B cell (primary cell): ENCODE measurements at regions not wholly inside any gene's neighbourhood (a gene's known extent, or its start where the extent isn't known, plus 50 kb on each side); places are given as distances from the start of the nearest gene placed in this dataset.

Source experiments
- ATAC-seq: fragments of 200-7000 bp; cut with Tn5 transposase; one replicate; pipeline ENCODE4 v1.10.0; 2021; ENCODE audit warnings: low read depth, mild to moderate bottlenecking, moderate number of reproducible peaks, moderate library complexity
- CTCF ChIA-PET: fragments of 350-600 bp; sonication (Branson Sonifier 250); formaldehyde crosslinking; loops from one replicate; lab custom pipeline; 2021; ENCODE audit warnings: antibody characterized with exemption, inconsistent platforms; lab: Charles Lee
- POLR2A ChIA-PET: fragments of 350-600 bp; sonication (Branson Sonifier 250); formaldehyde crosslinking; loops from one replicate; lab custom pipeline; 2021; ENCODE audit warnings: antibody characterized with exemption; lab: Charles Lee
- DNase-seq: peaks from one replicate; pipeline ENCODE4 v3.0.0; 2013
- H2AFZ ChIP-seq: 2 replicates; pipeline ENCODE4 v1.6.1; 2012; ENCODE audit warnings: mild to moderate bottlenecking, low read depth, low read length; ENCODE audit not compliant: insufficient read depth, poor library complexity, severe bottlenecking
- H3K27ac ChIP-seq, 2 donors: 1 replicate in 1 of 2; 2 replicates in 1 of 2; pipeline ENCODE4 v1.5.1; 2012 to 2013; ENCODE audit warnings: low read length in 2 of 2, mild to moderate bottlenecking in 2 of 2, moderate library complexity in 1 of 2
- H3K27me3 ChIP-seq, 4 experiments: fragments of 200-600 bp in 1 of 4; sonication (generic) in 1 of 4; replicated peaks in 1 of 4; 1 replicate in 2 of 4; 2 replicates in 2 of 4; pipeline versions ENCODE4 v1.6.1 to v1.7.0; 2013 to 2016; ENCODE audit warnings: low read length in 3 of 4, mild to moderate bottlenecking in 2 of 4, mixed read lengths in 1 of 4, moderate library complexity in 1 of 4; ENCODE audit not compliant: insufficient read depth in 4 of 4, control insufficient read depth in 3 of 4; ENCODE audit errors: control extremely low read depth in 1 of 4
- H3K36me3 ChIP-seq, 2 experiments: replicated peaks in 1 of 2; 1 replicate in 1 of 2; 2 replicates in 1 of 2; pipeline versions ENCODE4 v1.6.1 to v1.7.1; 2013; ENCODE audit warnings: low read length in 1 of 2; ENCODE audit not compliant: insufficient read depth in 2 of 2, control insufficient read depth in 1 of 2; ENCODE audit errors: control extremely low read depth in 1 of 2, extremely low read depth in 1 of 2
- H3K4me1 ChIP-seq, 2 donors: fragments of 200-600 bp in 1 of 2; sonication (generic) in 1 of 2; 1 replicate in 1 of 2; 2 replicates in 1 of 2; pipeline versions ENCODE4 v1.5.1 to v1.6.1; 2013 to 2017; ENCODE audit warnings: low read length in 2 of 2; ENCODE audit not compliant: control insufficient read depth in 2 of 2, insufficient read depth in 2 of 2
- H3K4me2 ChIP-seq: replicated peaks from 2 replicates; pipeline ENCODE3; 2012; ENCODE audit warnings: mild to moderate bottlenecking, low read depth, low read length; ENCODE audit not compliant: poor library complexity, severe bottlenecking
- H3K4me3 ChIP-seq, 5 experiments: fragments of 200-600 bp in 1 of 5; sonication (generic) in 1 of 5; 1 replicate in 3 of 5; 2 replicates in 2 of 5; pipeline versions ENCODE4 v1.5.1 to v1.7.0; 2011 to 2016; ENCODE audit warnings: low read length in 4 of 5, mild to moderate bottlenecking in 4 of 5, low read depth in 2 of 5, control low read depth in 1 of 5, moderate library complexity in 1 of 5; ENCODE audit not compliant: insufficient read depth in 1 of 5; ENCODE audit errors: control extremely low read depth in 1 of 5, extremely low read depth in 1 of 5
- H3K79me2 ChIP-seq: fragments of 200-600 bp; sonication (generic); one replicate; pipeline ENCODE4 v1.6.0; 2016; ENCODE audit warnings: low read length; ENCODE audit not compliant: control insufficient read depth, insufficient read depth
- H3K9ac ChIP-seq: fragments of 200-600 bp; sonication (generic); 2 replicates; pipeline ENCODE4 v1.6.1; 2017; ENCODE audit warnings: mild to moderate bottlenecking, low read length, moderate library complexity
- H3K9me3 ChIP-seq, 3 donors: one replicate each; pipeline versions ENCODE4 v1.6.1 to v1.7.1; 2013; ENCODE audit warnings: low read length in 2 of 3; ENCODE audit not compliant: control insufficient read depth in 2 of 3, insufficient read depth in 1 of 3; ENCODE audit errors: control extremely low read depth in 1 of 3
- H4K20me1 ChIP-seq: 2 replicates; pipeline ENCODE4 v1.6.0; 2012; ENCODE audit warnings: mild to moderate bottlenecking, low read length; ENCODE audit not compliant: insufficient read depth, control insufficient read depth, poor library complexity, severe bottlenecking
- H3K27ac Mint-ChIP-seq: one replicate; pipeline ENCODE4 v1.8.0; 2021; ENCODE audit warnings: mixed read lengths
- H3K27me3 Mint-ChIP-seq: one replicate; pipeline ENCODE4 v1.8.0; 2021; ENCODE audit warnings: mixed read lengths
- H3K4me1 Mint-ChIP-seq: one replicate; pipeline ENCODE4 v1.8.0; 2021; ENCODE audit warnings: mixed read lengths
- H3K4me3 Mint-ChIP-seq: one replicate; pipeline ENCODE4 v1.8.0; 2021; ENCODE audit warnings: mixed read lengths
- H3K9me3 Mint-ChIP-seq: one replicate; pipeline ENCODE4 v1.8.0; 2022; ENCODE audit warnings: mixed read lengths; ENCODE audit not compliant: insufficient read depth
- CTCF ChIP-seq: fragments of 200-600 bp; IDR thresholded peaks from one replicate; pipeline ENCODE4 v1.8.0; 2022; ENCODE audit warnings: antibody characterized with exemption, mild to moderate bottlenecking
- EZH2 ChIP-seq: IDR thresholded peaks from 2 replicates; pipeline ENCODE4 v1.6.1; 2012; ENCODE audit warnings: borderline replicate concordance, low read depth, mild to moderate bottlenecking, moderate library complexity, low read length; ENCODE audit not compliant: insufficient read depth, poor library complexity, severe bottlenecking
- WGBS: methylation state at CpG from one replicate; pipeline ENCODE4 v1.1.5; 2013; ENCODE audit warnings: missing lambda C conversion rate; ENCODE audit not compliant: insufficient coverage; 5-methylcytosine and 5-hydroxymethylcytosine counted together
- intact Hi-C: fragments of 100-400 bp; cut with micrococcal nuclease; formaldehyde crosslinking; loops from one replicate; pipeline ENCODE4 v1.10.0; 2022

GRCh38 chr6:112725541-112726085, 378.5 kb downstream of the RFPL4B start:
- no peaks in the 10 kb centered on the region for H3K4me1 Mint-ChIP-seq
- no peaks in the 10 kb centered on the region for H3K9me3 ChIP-seq
- no peaks in the 10 kb centered on the region for H3K4me1 ChIP-seq
- no peaks in the 10 kb centered on the region for H3K9me3 Mint-ChIP-seq
- H3K27me3 Mint-ChIP-seq, result peaks cover 3% of the 10 kb centered on the region
- ChIA-PET POLR2A (no interaction called here), CTCF (no interaction called here)
- H3K4me3 ChIP-seq, result no peak overlapping the region
- DNase-seq (no peak), ATAC-seq (no peak)
- no peaks in the 10 kb centered on the region for H3K79me2 ChIP-seq
- H3K27ac ChIP-seq, result no peak overlapping the region
- no peak overlapping the region for H3K4me3 Mint-ChIP-seq
- H2AFZ ChIP-seq, result no peak overlapping the region
- no peaks in the 10 kb centered on the region for H3K27me3 ChIP-seq
- no peaks in the 10 kb centered on the region for H3K36me3 ChIP-seq
- TF ChIP-seq EZH2 (no peak), CTCF (no peak)
- H3K27ac Mint-ChIP-seq, result no peak overlapping the region
- intact Hi-C loops, result no loop called here
- 84% methylated on average over 4 of the region's 6 CpGs for WGBS
- no peak overlapping the region for H3K4me2 ChIP-seq
- no peaks in the 10 kb centered on the region for H4K20me1 ChIP-seq
- H3K9ac ChIP-seq, result no peak overlapping the region

- H3K9me3 ChIP-seq, result no peaks in the 10 kb centered on the region
- intact Hi-C loops, result no loop called here
- no peak overlapping the region for H2AFZ ChIP-seq
- H3K4me1 Mint-ChIP-seq, result no peaks in the 10 kb centered on the region
- H3K9me3 Mint-ChIP-seq, result no peaks in the 10 kb centered on the region
- no peak for TF ChIP-seq EZH2
- no peak for TF ChIP-seq CTCF
- POLR2A ChIA-PET, result no interaction called here
- no peak overlapping the region for H3K27ac ChIP-seq
- H3K27ac Mint-ChIP-seq, result no peak overlapping the region
- H3K4me1 ChIP-seq, result no peaks in the 10 kb centered on the region
- H3K4me3 ChIP-seq, result no peak overlapping the region
- H3K27me3 ChIP-seq, result no peaks in the 10 kb centered on the region
- H4K20me1 ChIP-seq, result no peaks in the 10 kb centered on the region
- no peaks in the 10 kb centered on the region for H3K79me2 ChIP-seq
- CTCF ChIA-PET, result no interaction called here
- DNase-seq (no peak), ATAC-seq (no peak)
- no peak overlapping the region for H3K9ac ChIP-seq
- WGBS, result no CpG with 5 or more reads among the region's 1 CpG
- no peaks in the 10 kb centered on the region for H3K36me3 ChIP-seq
- H3K27me3 Mint-ChIP-seq, result peaks cover 2% of the 10 kb centered on the region
- no peak overlapping the region for H3K4me2 ChIP-seq
- H3K4me3 Mint-ChIP-seq, result no peak overlapping the region
Observed at GRCh38 chr6:112735129-112735528, 388.0 kb downstream of the RFPL4B start.
